HG03571 (cell line): ENCODE measurements at regions not wholly inside any gene's neighbourhood (a gene's known extent, or its start where the extent isn't known, plus 50 kb on each side); places are given as distances from the start of the nearest gene placed in this dataset.

ENCODE experiments used
- ATAC-seq: cut with Tn5 transposase; IDR thresholded peaks from one replicate; pipeline ENCODE4 v1.9.1; 2021; ENCODE audit not compliant: unreplicated experiment

- ATAC-seq, result no peak
These were observed 443.8 kb upstream of the TGFBR2 start for GRCh38 chr3:30162579-30162978.

DNA sequence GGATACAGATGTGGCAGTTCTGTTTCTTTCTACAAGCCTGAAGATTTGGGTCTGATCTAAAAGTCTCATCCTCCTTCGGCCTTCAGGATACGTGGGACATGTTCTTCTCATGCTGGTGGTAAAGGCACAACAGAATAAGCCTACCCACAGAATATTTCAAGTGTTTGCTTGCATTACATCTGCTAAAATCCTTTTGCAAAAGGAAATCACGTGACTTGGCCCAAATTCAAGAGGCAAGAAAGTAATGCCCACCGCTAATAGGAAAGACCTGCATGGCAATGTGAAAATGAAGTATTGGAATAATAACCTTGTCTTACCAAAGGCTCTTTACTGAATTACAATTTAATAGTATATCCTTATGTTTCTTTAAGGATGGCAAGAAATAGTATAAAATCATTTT, 439.9 kb upstream of the TGFBR2 start:
- no peak for ATAC-seq

GRCh38 chr3:30167541-30168011, 438.8 kb upstream of the TGFBR2 start:
- no peak for ATAC-seq

- no peak for ATAC-seq
These were observed 436.9 kb upstream of the TGFBR2 start for GRCh38 chr3:30169487-30169886.

GRCh38 chr3:30170681-30171438, 435.5 kb upstream of the TGFBR2 start:
- no peak for ATAC-seq

DNA sequence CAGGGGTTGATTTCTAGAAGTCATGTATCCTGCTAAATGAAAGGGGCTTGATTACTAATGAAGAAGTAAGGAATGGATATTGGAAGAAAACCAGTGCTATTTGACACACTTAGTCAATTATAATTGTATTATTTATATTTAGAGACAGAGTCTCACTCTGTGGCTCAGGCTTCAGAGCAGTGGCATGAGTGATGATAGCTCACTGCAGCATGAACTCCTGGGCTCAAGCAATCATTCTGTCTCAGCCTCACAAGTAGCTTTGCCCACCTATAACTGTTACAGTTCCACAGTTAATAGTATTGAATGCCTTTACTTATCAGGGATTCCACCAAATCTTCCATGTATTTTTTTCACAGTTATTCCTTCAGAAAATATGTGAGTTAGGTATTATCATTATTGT, 432.0 kb upstream of the TGFBR2 start:
- no peak for ATAC-seq

DNA sequence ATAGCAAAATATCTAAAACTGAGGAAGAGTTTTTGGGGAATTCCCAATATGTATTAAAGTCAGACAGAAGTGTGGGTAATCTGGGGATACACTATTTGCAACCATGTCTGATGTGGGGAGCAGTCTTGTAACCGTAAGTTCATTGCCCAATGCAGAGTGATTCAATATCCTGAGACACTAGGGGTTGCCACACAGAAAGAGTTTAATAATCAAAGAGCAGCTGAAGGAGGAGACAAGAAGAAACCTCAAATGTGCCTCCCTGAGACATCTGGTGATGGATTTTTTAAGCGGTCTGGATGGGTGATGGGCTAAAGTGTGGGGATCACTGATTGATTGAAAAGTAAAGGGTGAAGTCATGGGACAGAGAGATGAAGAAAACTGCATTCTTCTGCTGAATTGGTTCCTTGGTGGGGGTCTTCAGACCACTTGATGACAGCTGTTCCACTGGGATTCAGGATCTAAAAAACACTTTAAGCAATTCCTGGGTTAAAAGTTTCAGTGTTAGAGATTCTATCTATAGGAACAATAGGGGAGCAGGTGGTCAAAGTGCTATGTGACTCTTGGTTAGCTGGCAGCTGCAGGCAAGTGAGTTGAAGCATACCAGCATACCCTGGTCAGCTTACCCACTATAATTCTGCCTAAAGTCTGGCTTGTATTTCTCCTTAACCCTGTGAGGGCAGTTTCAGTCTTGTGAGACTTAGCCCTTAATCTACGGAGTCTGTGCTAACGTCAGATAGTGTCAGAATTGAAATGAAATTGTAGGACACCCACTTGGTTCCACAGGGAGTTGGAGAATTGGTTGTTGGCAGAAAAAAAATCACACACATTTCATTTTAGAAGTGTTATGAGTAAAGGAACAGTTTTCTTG, 425.9 kb upstream of the TGFBR2 start:
- no peak for ATAC-seq

GRCh38 chr3:30181178-30181465, 425.3 kb upstream of the TGFBR2 start:
- ATAC-seq, result no peak

DNA sequence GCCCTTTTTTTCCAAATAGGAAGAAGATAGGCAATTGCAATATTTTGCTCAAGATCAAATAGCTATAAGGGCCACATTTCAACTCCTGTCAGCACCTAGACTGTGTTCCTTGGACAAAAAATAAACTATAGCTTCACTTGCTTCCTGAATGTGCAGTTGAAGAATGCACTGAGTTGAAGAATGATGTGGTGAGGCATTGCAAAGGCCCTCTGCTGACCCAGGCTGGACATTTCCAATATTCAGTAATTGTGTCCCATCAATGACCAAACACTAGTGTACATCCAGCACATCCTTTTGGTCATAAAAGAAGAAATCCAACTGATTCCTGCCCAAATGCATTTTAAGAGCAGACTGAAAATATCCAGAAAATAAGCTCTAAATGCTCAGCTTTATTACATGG, 424.8 kb upstream of the TGFBR2 start:
- ATAC-seq, result no peak

DNA sequence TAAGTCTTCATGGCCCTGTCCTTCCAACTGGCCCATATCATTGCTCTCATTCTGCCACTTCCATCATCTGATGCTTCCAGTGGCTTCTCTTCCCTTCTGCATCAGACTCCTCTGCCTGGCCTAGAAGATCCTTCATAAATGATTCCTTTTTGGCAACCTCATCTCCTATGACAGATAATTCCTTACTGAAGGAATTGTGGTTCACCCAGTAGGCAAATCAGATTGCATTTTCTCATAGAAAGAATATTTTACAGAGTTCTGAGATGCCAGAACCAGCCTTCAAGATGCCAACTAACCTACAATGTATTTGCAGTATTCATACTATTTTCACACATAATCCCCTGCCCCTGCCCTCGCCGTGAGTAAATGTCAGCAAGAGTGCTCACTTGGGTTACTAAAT, 423.0 kb upstream of the TGFBR2 start:
- no peak for ATAC-seq

DNA sequence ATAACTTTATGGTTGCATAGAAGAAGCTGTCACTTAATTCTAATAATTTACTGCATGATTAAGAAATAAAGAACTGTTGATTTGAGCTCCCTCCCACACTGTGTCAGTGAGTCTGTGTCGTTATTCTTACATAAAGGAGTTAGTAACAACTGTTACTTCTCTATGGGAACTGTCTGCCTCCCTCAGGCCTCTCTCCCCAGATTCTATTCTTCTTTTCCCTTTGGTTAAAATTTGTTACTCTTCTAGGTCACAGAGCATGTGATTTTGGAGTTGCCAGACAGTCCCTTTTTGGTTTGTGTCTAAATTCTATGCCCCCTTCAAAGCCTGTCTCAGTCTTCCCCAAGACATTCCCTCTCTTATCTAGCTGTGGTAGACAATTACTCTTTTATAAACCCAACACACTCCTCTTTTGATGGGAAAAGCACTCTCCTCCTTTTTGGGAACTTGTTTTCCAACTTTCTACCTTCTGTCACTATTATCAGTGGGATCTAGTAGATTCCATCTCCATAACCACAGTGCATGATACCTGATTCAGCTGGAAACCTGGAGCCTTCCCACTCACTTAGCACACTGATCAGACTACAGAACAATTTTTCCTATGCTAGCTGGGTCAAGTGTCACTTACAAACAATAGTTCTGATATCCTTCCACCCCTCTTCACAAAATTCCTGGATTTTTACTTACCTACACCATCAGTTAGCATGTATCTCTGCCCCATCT, 422.1 kb upstream of the TGFBR2 start:
- no peak for ATAC-seq

- no peak for ATAC-seq
These were observed 420.5 kb upstream of the TGFBR2 start for GRCh38 chr3:30185872-30186271.

- no peak for ATAC-seq
These were observed 419.6 kb upstream of the TGFBR2 start for GRCh38 chr3:30186741-30187219.

GRCh38 chr3:30187366-30187765, 419.0 kb upstream of the TGFBR2 start:
- ATAC-seq, result no peak

DNA sequence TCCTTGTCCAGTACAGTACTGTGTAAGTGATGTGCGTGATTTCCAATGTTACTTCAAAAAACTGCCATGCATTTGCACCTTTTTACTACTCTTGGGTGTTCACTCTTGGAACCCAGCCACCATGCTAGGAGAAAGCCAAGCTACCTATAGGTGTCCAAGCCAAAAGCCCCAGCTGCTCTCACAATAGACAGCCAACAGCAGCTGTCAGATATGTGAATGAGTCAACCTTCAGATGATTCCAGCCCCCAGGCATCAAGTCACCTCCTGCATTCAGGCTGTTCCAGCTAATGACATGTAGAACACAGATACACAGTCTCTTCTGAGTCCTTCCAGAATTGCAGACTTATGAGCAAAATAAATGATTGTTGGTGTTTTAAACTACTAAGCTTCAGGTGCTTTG, 417.7 kb upstream of the TGFBR2 start:
- no peak for ATAC-seq

GRCh38 chr3:30189900-30190299, 416.5 kb upstream of the TGFBR2 start:
- no peak for ATAC-seq

DNA sequence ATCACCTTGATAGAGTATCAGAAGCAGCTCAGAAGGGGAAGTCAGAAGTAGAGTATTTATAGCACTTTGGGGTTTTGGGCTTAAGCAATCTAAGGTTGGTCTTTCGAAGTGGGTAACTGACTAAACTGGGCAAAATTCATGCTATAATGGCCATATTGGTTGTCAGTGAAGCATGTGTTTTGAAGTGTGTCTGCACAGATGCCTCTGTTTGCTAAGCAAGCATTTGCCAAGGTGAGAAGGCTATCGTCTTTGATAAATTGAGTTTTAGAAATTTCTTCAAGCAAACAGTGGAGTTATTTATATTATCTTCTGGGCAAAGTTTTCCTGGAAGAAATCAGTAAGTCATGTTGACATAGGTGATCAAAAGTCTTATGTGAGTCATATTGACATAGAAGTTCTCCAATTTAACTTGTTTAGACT, 412.8 kb upstream of the TGFBR2 start:
- ATAC-seq, result no peak

DNA sequence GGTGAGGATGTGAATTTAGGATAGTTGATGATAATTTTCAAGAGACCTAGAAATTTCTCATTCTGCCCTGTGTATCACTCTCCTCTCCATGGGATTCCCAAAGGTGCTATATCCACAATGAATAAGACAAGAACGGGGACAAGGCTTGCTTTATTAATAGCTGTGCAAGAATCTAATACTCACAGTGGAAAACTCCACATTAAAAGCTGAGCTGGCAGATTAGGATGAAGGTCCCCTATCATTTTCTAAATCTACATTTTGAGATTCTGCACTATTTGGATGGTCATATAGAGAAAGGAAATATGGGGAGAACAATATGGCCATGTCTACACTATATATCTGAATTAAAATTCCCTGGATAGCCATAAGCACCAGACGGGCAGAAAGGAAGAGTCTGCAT, 411.0 kb upstream of the TGFBR2 start:
- ATAC-seq, result no peak

DNA sequence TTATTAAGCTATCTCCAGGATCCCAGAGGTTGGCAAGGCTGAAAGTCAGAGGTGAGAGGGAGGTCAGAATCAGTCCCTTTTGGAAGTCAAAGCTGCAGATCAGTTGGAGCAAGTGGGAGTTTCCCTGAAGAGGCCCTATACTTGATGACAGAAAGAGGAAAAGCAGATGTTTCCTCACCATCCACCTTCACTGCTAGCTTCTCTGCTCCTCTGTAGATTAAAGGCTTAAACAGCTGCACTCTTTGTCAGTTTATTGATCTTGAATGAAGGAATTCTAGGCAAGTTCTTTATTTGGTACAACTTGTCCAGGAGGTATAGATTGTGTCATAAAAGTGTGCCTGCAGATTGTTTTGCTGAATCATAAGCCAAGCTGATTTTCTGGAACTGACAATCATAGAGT, 408.2 kb upstream of the TGFBR2 start:
- ATAC-seq, result no peak

GRCh38 chr3:30199096-30199759, 407.2 kb upstream of the TGFBR2 start:
- peak; percentile 69 for ATAC-seq

DNA sequence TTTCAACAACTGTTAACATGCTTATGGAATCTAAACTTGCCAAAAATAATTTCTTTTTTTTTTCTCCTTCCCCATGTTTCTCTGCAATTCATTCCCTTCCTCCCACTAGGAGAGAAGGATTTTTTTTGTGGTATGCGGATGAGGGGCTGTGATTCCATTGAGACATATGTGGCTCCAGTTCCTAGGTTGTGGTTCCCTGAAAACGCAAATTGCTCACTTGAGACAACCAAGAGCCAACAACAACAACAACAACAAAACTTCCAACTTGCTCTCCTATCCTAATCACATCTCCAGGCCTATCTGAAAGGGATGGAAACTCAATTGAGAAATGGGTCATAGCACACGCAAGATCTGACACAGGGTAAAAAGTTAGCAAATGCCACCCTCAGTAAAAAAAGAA, 406.5 kb upstream of the TGFBR2 start:
- no peak for ATAC-seq
